Upper lobe of left lung (tissue), 4 donors: ENCODE measurements at regions not wholly inside any gene's neighbourhood (a gene's known extent, or its start where the extent isn't known, plus 50 kb on each side); places are given as distances from the start of the nearest gene placed in this dataset.

Source experiments
- EP300 ChIP-seq, 4 donors: sonication (generic); formaldehyde crosslinking; IDR thresholded peaks; one replicate each; pipeline ENCODE4 v1.5.1; 2017; ENCODE audit warnings: antibody characterized with exemption in 4 of 4, control low read depth in 2 of 4
- POLR2A ChIP-seq, 4 donors: fragments of 450-650 bp; IDR thresholded peaks; one replicate each; pipeline ENCODE4 v1.5.1; 2016 to 2017; ENCODE audit warnings: antibody characterized with exemption in 4 of 4, mild to moderate bottlenecking in 2 of 4
- POLR2AphosphoS5 ChIP-seq, 2 donors: sonication (generic); formaldehyde crosslinking; IDR thresholded peaks; one replicate each; pipeline ENCODE4 v1.5.1; 2017; ENCODE audit warnings: antibody characterized with exemption in 2 of 2
- TF ChIP-seq, protein P1 (sequence below), 6 experiments: fragments of 450-650 bp in 4 of 6; fragments of 200-600 bp in 2 of 6; sonication (generic) in 2 of 6; IDR thresholded peaks; one replicate each; pipeline ENCODE4 v1.5.1; 2016 to 2019; ENCODE audit warnings: antibody characterized with exemption in 6 of 6

DNA sequence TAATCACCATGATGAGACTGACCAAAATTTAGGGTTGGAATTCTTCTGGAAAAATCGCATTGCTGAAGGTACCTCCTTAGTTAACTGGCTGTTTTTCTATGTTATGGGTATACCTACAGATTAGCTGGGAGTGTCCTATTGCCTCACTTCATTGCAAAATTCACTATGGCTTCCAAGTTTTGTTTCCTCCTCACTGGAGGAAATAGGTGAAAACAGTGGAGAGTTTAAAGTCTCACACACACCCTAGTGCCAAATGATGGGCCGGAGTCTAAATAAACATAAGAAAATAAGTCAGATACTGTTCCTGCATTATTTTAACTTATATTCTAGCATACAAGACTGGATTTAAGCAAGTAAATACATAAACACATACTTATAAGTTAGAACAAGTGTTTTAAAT is 98.2 kb downstream of the AHR start:
- no peak for TF ChIP-seq EP300 (IDR thresholded peaks at IDR 0.05)
- TF ChIP-seq, protein P1, sequence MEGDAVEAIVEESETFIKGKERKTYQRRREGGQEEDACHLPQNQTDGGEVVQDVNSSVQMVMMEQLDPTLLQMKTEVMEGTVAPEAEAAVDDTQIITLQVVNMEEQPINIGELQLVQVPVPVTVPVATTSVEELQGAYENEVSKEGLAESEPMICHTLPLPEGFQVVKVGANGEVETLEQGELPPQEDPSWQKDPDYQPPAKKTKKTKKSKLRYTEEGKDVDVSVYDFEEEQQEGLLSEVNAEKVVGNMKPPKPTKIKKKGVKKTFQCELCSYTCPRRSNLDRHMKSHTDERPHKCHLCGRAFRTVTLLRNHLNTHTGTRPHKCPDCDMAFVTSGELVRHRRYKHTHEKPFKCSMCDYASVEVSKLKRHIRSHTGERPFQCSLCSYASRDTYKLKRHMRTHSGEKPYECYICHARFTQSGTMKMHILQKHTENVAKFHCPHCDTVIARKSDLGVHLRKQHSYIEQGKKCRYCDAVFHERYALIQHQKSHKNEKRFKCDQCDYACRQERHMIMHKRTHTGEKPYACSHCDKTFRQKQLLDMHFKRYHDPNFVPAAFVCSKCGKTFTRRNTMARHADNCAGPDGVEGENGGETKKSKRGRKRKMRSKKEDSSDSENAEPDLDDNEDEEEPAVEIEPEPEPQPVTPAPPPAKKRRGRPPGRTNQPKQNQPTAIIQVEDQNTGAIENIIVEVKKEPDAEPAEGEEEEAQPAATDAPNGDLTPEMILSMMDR (IDR thresholded peaks at IDR 0.05): no peak
- no peak for TF ChIP-seq POLR2A (IDR thresholded peaks at IDR 0.05)
- no peak for TF ChIP-seq POLR2AphosphoS5 (IDR thresholded peaks at IDR 0.05)
